ENCODE measurements at regions not wholly inside any gene's neighbourhood (a gene's known extent, or its start where the extent isn't known, plus 50 kb on each side); places are given as distances from the start of the nearest gene placed in this dataset.

GRCh38 chr10:36194276-36194675 lies 552.2 kb upstream of the FZD8 start:
- intact Hi-C loops (cut with DNase I; ENCODE audit: low total_unique reads), result no loop called here
- H3K27ac ChIP-seq, result no peak overlapping the region
- TF ChIP-seq POLR2AphosphoS5 (IDR thresholded peaks at IDR 0.05) (no peak), POLR2A (IDR thresholded peaks at IDR 0.05) (no peak), CTCF (IDR thresholded peaks at IDR 0.05) (no peak), EP300 (IDR thresholded peaks at IDR 0.05) (no peak)
- H3K36me3 ChIP-seq, result no peaks in the 10 kb centered on the region
- peaks cover 0 to 24% (median 13%) of the 10 kb centered on the region in 4 donors for H3K9me3 ChIP-seq
- DNase-seq, result no peak
- 80 to 88% (median 84%) methylated on average over 4 of the region's 4 CpGs for WGBS, 5 donors
- no peaks in the 10 kb centered on the region for H3K27me3 ChIP-seq
- no peaks in the 10 kb centered on the region for H3K4me1 ChIP-seq
- H3K4me3 ChIP-seq, result no peak overlapping the region

GRCh38 chr10:36191009-36191408 lies 548.9 kb upstream of the FZD8 start:
- 78 to 88% (median 81%) methylated on average over 1 of the region's 1 CpG for WGBS, 5 donors
- DNase-seq, result no peak

GRCh38 chr10:36188461-36188860 lies 546.4 kb upstream of the FZD8 start:
- Histone ChIP-seq H3K4me1 (peaks cover 0 to 7% (median 6%) of the 10 kb centered on the region in 4 donors), H3K36me3 (no peaks in the 10 kb centered on the region), H3K27ac (peak overlapping the region in 3 of 5 donors; percentile 5 to 29 (median 6)), H3K4me3 (no peak overlapping the region), H3K9me3 (peaks cover 0 to 24% (median 13%) of the 10 kb centered on the region in 4 donors), H3K27me3 (no peaks in the 10 kb centered on the region)
- TF ChIP-seq POLR2AphosphoS5 (IDR thresholded peaks at IDR 0.05) (no peak), EP300 (IDR thresholded peaks at IDR 0.05) (no peak), POLR2A (IDR thresholded peaks at IDR 0.05) (no peak), CTCF (IDR thresholded peaks at IDR 0.05) (no peak)
- intact Hi-C loops (cut with DNase I; ENCODE audit: low total_unique reads), result no loop called here
- DNase-seq, result peak in 1 of 2 donors; percentile 26
- 41 to 53% (median 51%) methylated on average over 4 of the region's 4 CpGs for WGBS, 5 donors

More at GRCh38 chr10:36191009-36191408, 548.9 kb upstream of the FZD8 start:
- Histone ChIP-seq H3K36me3 (no peaks in the 10 kb centered on the region), H3K4me1 (peaks cover 0 to 7% (median 6%) of the 10 kb centered on the region in 4 donors), H3K4me3 (no peak overlapping the region), H3K27me3 (no peaks in the 10 kb centered on the region), H3K27ac (no peak overlapping the region), H3K9me3 (peaks cover 0 to 24% (median 13%) of the 10 kb centered on the region in 4 donors)
- intact Hi-C loops (cut with DNase I; ENCODE audit: low total_unique reads), result no loop called here
- TF ChIP-seq EP300 (IDR thresholded peaks at IDR 0.05), result no peak
- TF ChIP-seq POLR2A (IDR thresholded peaks at IDR 0.05), result no peak
- no peak for TF ChIP-seq CTCF (IDR thresholded peaks at IDR 0.05)
- no peak for TF ChIP-seq POLR2AphosphoS5 (IDR thresholded peaks at IDR 0.05)

- 45 to 61% (median 46%) methylated on average over 8 of the region's 8 CpGs for WGBS, 5 donors
- H3K27ac ChIP-seq, result peak overlapping the region in 3 of 5 donors; percentile 5 to 29 (median 6)
- intact Hi-C loops (cut with DNase I; ENCODE audit: low total_unique reads), result no loop called here
Measured at GRCh38 chr10:36188080-36188453, 546.0 kb upstream of the FZD8 start.

More at GRCh38 chr10:36188080-36188453, 546.0 kb upstream of the FZD8 start:
- Histone ChIP-seq H3K4me3 (no peak overlapping the region), H3K36me3 (no peaks in the 10 kb centered on the region), H3K9me3 (peaks cover 0 to 24% (median 13%) of the 10 kb centered on the region in 4 donors), H3K4me1 (peaks cover 0 to 7% (median 6%) of the 10 kb centered on the region in 4 donors), H3K27me3 (no peaks in the 10 kb centered on the region)
- TF ChIP-seq POLR2AphosphoS5 (IDR thresholded peaks at IDR 0.05) (no peak), POLR2A (IDR thresholded peaks at IDR 0.05) (no peak), CTCF (IDR thresholded peaks at IDR 0.05) (no peak), EP300 (IDR thresholded peaks at IDR 0.05) (no peak)
- peak in 1 of 2 donors; percentile 60 for DNase-seq
